ENCODE measurements at regions not wholly inside any gene's neighbourhood (a gene's known extent, or its start where the extent isn't known, plus 50 kb on each side); places are given as distances from the start of the nearest gene placed in this dataset.

DNA sequence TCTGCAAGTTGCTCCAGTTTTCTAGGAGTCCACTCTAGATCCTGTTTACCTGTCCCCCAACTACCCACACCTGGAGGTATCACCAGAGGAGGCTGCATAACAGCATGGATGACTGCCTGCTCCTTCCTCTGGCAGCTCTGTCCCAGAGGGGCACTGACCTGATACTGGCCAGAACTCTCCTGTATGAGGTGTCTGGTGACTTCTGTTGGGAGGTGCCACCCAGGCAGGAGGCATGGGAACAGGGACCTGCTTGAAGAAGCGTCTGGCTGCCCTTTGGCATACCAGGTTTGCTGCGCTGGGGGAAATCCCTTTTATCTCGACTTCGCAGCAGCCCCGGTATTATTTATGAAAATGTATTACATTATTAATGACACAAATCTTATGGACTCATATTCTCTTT, 1163.6 kb downstream of the NSUN3 start:
- Histone ChIP-seq H3K4me3 (no peak overlapping the region), H2AFZ (ENCODE audit: low read depth, low read length) (no peak overlapping the region), H3K27ac (ENCODE audit: extremely low read depth, low read depth, low read length) (no peak overlapping the region), H3K9me3 (replicated peaks; ENCODE audit: control insufficient read depth, insufficient read depth, low read depth, low read length) (no peaks in the 10 kb centered on the region), H3K36me3 (ENCODE audit: control insufficient read depth, insufficient read depth, low read length) (no peaks in the 10 kb centered on the region), H3K4me2 (ENCODE audit: insufficient read depth, low read length) (no peak overlapping the region), H4K20me1 (replicated peaks; ENCODE audit: control insufficient read depth, insufficient read depth, low read length) (no peaks in the 10 kb centered on the region), H3K4me1 (replicated peaks in 1 of 2; ENCODE audit: control insufficient read depth in 2 of 2, insufficient read depth in 2 of 2, low read length in 2 of 2) (no peaks in the 10 kb centered on the region), H3K27me3 (ENCODE audit: control insufficient read depth in 2 of 2, insufficient read depth in 2 of 2, low read length in 2 of 2) (no peaks in the 10 kb centered on the region), H3K79me2 (ENCODE audit: control insufficient read depth, insufficient read depth, low read length) (no peaks in the 10 kb centered on the region), H3K9me1 (ENCODE audit: control insufficient read depth, insufficient read depth, low read length) (no peaks in the 10 kb centered on the region), H3K9ac (ENCODE audit: insufficient read depth in 1 of 2, low read depth in 2 of 2, low read length in 2 of 2) (no peak overlapping the region)
- ChIA-PET POLR2A (no interaction called here), CTCF (ENCODE audit: low intra/inter-chr PET ratio) (no interaction called here)
- in situ Hi-C loops (cut with MboI), result no loop called here
- no peak for TF ChIP-seq ZEB2 (IDR thresholded peaks at IDR 0.05)
- TF ChIP-seq SMARCE1 (IDR thresholded peaks at IDR 0.05), result no peak
- TF ChIP-seq EZH2 (IDR thresholded peaks at IDR 0.05; ENCODE audit: borderline replicate concordance, low read depth, low read length), result no peak
- TF ChIP-seq, protein P1, sequence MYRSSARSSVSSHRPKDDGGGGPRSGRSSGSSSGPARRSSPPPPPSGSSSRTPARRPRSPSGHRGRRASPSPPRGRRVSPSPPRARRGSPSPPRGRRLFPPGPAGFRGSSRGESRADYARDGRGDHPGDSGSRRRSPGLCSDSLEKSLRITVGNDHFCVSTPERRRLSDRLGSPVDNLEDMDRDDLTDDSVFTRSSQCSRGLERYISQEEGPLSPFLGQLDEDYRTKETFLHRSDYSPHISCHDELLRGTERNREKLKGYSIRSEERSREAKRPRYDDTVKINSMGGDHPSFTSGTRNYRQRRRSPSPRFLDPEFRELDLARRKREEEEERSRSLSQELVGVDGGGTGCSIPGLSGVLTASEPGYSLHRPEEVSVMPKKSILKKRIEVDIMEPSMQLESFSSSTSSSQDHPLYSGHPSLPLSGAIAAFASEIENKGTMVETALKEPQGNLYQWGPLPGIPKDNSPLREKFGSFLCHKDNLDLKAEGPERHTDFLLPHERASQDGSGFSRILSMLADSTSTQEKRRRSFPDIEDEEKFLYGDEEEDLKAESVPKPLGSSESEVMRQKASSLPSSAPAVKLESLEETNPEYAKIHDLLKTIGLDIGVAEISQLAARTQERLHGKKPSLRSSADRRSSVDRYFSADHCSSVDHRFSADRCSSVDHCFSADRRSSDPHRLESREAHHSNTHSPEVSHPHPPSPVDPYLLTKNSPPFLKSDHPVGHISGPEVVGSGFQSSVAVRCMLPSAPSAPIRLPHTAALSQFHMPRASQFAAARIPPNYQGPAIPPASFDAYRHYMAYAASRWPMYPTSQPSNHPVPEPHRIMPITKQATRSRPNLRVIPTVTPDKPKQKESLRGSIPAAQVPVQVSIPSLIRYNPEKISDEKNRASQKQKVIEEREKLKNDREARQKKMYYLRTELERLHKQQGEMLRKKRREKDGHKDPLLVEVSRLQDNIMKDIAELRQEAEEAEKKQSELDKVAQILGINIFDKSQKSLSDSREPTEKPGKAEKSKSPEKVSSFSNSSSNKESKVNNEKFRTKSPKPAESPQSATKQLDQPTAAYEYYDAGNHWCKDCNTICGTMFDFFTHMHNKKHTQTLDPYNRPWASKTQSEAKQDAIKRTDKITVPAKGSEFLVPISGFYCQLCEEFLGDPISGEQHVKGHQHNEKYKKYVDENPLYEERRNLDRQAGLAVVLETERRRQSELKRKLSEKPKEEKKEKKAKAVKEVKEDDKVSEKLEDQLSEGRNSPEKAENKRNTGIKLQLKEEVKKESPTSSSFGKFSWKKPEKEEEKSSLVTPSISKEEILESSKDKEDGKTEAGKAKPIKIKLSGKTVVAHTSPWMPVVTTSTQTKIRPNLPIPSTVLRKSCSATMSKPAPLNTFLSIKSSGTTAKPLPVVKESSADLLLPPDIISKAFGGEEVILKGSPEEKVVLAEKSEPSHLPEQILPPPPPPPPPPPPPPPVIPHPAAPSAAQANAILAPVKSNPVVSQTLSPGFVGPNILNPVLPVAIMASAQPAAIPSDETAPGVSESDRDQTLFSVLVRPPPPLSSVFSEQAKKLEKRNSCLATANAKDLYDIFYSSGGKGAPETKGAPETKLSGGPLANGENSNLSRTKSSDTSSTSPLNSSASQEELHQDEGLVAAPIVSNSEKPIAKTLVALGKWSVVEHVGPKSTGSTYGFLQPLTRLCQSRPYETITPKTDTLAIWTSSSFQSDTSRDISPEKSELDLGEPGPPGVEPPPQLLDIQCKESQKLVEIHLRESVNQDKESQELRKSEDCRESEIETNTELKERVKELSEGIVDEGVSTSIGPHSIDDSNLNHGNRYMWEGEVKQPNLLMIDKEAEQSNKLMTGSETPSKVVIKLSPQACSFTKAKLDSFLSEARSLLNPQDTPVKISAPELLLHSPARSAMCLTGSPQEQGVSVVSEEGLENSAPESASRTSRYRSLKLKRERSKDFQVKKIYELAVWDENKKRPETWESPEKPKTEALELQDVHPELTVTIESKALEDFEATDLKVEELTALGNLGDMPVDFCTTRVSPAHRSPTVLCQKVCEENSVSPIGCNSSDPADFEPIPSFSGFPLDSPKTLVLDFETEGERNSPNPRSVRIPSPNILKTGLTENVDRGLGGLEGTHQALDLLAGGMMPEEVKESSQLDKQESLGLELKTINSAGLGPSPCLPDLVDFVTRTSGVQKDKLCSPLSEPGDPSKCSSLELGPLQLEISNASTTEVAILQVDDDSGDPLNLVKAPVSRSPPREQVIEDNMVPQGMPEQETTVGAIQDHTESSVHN (IDR thresholded peaks at IDR 0.05; ENCODE audit: borderline replicate concordance in 1 of 2, low read depth in 1 of 2), result no peak
- no peak for TF ChIP-seq HMGN3 (IDR thresholded peaks at IDR 0.05; ENCODE audit: borderline replicate concordance, extremely low read depth, insufficient read length, low read depth, low read length)
- no peak for TF ChIP-seq LARP7 (IDR thresholded peaks at IDR 0.05)
- TF ChIP-seq SMARCA5 (IDR thresholded peaks at IDR 0.05), result no peak
- TF ChIP-seq MEF2D (tag; conservative IDR thresholded peaks at IDR 0.05; ENCODE audit: low read depth), result no peak
- no peak for TF ChIP-seq ZFP1 (CRISPR knock-in tag; IDR thresholded peaks at IDR 0.05)
- TF ChIP-seq ZBTB12 (CRISPR knock-in tag; IDR thresholded peaks at IDR 0.05), result no peak
- TF ChIP-seq SAFB (IDR thresholded peaks at IDR 0.05; ENCODE audit: borderline replicate concordance, low read depth, low read length), result no peak
- FAIRE-seq (no peak), ATAC-seq (no peak), DNase-seq (ENCODE audit: extremely low read depth in 1 of 4, low spot score in 3 of 4) (no peak)
- no TSS peak for BruUV-seq (replicated peaks)
- 10% methylated on average over 5 of the region's 5 CpGs for WGBS (ENCODE audit: insufficient coverage, low coverage, missing lambda C conversion rate)
- intact Hi-C loops (cut with micrococcal nuclease), result no loop called here

Data from K562 (cell line).